ENCODE measurements at regions not wholly inside any gene's neighbourhood (a gene's known extent, or its start where the extent isn't known, plus 50 kb on each side); places are given as distances from the start of the nearest gene placed in this dataset.

DNA sequence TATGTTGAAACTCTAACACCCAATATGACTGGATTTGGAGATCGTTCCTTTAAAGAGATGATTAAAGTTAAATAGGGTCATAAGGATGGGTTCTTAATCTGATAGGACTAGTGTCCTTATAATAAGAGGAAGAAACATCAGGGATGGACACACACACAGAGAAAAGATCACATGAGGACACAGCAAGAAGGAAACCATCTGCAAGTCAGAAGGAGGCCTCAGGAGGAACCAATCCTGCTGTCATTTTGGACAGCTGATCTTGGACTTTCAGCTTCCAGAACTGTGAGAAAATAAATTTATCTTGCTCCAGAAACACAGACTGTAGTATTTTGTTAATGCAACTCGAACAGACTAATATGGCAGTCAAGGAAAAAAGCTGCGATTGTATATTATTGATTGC is 631.5 kb downstream of the PCDH7 start:
- TF ChIP-seq, protein P1, sequence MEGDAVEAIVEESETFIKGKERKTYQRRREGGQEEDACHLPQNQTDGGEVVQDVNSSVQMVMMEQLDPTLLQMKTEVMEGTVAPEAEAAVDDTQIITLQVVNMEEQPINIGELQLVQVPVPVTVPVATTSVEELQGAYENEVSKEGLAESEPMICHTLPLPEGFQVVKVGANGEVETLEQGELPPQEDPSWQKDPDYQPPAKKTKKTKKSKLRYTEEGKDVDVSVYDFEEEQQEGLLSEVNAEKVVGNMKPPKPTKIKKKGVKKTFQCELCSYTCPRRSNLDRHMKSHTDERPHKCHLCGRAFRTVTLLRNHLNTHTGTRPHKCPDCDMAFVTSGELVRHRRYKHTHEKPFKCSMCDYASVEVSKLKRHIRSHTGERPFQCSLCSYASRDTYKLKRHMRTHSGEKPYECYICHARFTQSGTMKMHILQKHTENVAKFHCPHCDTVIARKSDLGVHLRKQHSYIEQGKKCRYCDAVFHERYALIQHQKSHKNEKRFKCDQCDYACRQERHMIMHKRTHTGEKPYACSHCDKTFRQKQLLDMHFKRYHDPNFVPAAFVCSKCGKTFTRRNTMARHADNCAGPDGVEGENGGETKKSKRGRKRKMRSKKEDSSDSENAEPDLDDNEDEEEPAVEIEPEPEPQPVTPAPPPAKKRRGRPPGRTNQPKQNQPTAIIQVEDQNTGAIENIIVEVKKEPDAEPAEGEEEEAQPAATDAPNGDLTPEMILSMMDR (IDR thresholded peaks at IDR 0.05): no peak
- Histone ChIP-seq H3K4me3 (no peak overlapping the region), H3K4me1 (no peaks in the 10 kb centered on the region), H3K36me3 (no peaks in the 10 kb centered on the region), H3K27me3 (no peaks in the 10 kb centered on the region), H3K27ac (no peak overlapping the region), H3K9me3 (no peaks in the 10 kb centered on the region)
- intact Hi-C loops (cut with DNase I): loop anchor here in 1 of 10 donors (10.0 kb wide), 1 partner anchor 647 kb away; no protein-coding TSS in a partner anchor
- WGBS, 2 donors: 63 to 66% methylated on average over 3 of the region's 3 CpGs
- ATAC-seq: peak in 1 of 8 donors; percentile 76
- no peak for DNase-seq

DNA sequence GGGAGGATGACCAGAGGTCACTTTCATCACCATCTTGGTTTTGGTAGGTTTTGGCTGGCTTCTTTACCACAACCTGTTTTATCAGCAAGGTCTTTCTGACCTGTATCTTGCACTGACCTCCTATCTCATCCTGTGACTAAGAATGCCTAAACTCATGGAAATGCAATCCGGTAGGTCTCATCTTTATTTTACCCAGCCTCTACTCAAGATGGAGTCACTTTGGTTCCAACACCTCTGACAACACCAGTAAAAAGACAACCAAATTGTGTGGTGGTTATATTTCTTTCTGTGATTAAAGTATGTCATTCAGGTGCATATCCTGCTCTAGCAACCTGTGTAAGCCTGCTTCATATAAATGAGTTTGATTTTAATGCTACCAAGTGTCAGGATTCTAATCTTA is 636.7 kb downstream of the PCDH7 start:
- DNase-seq (no peak), ATAC-seq (no peak)
- H3K36me3 ChIP-seq: no peaks in the 10 kb centered on the region
- TF ChIP-seq, protein P1 (IDR thresholded peaks at IDR 0.05): no peak
- no peaks in the 10 kb centered on the region for H3K4me1 ChIP-seq
- 95 to 97% methylated on average over 1 of the region's 1 CpG for WGBS, 2 donors
- H3K27me3 ChIP-seq: no peaks in the 10 kb centered on the region
- H3K4me3 ChIP-seq: no peak overlapping the region
- intact Hi-C loops (cut with DNase I): loop anchor here in 1 of 10 donors (10.0 kb wide), 1 partner anchor 652 kb away; no protein-coding TSS in a partner anchor
- no peak overlapping the region for H3K27ac ChIP-seq
- H3K9me3 ChIP-seq: peaks cover 0 to 6% (median 0%) of the 10 kb centered on the region in 11 donors

DNA sequence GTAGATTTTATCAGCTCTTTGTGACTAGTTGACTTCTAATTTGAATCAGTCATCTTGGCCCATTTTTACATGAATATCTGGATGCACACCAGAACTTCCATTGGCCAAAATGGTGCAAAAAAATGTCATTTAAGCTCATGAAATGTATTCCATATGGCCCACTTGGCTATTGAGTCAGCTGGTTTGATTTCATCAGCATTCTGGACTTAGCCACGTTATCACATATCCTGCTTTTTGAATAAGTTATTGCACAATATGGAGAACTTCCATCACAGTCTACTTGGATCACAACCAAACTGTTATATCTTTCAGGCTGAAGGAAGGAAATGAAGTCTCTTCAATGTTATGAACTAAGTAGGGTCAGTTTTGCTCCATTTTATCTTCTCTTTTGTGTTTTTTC is 640.6 kb downstream of the PCDH7 start:
- no peak for DNase-seq
- peaks cover 0 to 6% (median 0%) of the 10 kb centered on the region in 11 donors for H3K9me3 ChIP-seq
- H3K4me1 ChIP-seq: no peaks in the 10 kb centered on the region
- ATAC-seq: peak in 5 of 8 donors; percentile 51 to 90 (median 82)
- WGBS, 2 donors: 26 to 41% methylated on average over 1 of the region's 1 CpG
- TF ChIP-seq, protein P1 (IDR thresholded peaks at IDR 0.05): no peak
- no peak overlapping the region for H3K27ac ChIP-seq
- no peaks in the 10 kb centered on the region for H3K36me3 ChIP-seq
- no peak overlapping the region for H3K4me3 ChIP-seq
- no peaks in the 10 kb centered on the region for H3K27me3 ChIP-seq
- intact Hi-C loops (cut with DNase I): loop anchor here in 1 of 10 donors (10.0 kb wide), 1 partner anchor 314 kb away; no protein-coding TSS in a partner anchor

DNA sequence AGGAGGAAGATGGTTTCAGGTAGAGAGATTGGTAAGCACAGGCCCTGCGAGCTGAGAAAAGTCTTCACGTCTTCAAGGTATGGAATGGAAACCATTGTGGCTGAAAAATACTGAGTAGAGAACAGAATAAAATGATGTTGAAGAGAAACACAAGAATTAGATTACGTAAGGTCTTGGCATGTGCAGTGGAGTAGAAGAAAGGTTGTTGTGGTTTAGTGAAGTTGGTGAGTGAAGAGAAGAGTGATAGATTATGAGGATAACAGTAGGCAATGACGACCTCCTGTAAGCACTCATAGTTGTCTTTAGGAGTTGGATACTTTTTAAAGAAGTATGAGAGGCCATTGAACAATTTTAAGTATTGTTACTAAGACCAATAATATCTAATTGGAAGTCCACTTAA is 642.6 kb downstream of the PCDH7 start:
- 89 to 92% methylated on average over 4 of the region's 4 CpGs for WGBS, 2 donors
- no peaks in the 10 kb centered on the region for H3K4me1 ChIP-seq
- DNase-seq (no peak), ATAC-seq (no peak)
- no peaks in the 10 kb centered on the region for H3K36me3 ChIP-seq
- intact Hi-C loops (cut with DNase I): loop anchor here in 1 of 10 donors (10.0 kb wide), 1 partner anchor 312 kb away; no protein-coding TSS in a partner anchor
- TF ChIP-seq, protein P1 (IDR thresholded peaks at IDR 0.05): no peak
- no peak overlapping the region for H3K27ac ChIP-seq
- H3K9me3 ChIP-seq: peaks cover 0 to 4% (median 0%) of the 10 kb centered on the region in 11 donors
- no peaks in the 10 kb centered on the region for H3K27me3 ChIP-seq
- no peak overlapping the region for H3K4me3 ChIP-seq
